ENCODE measurements at regions not wholly inside any gene's neighbourhood (a gene's known extent, or its start where the extent isn't known, plus 50 kb on each side); places are given as distances from the start of the nearest gene placed in this dataset.
A peak's percentile ranks its signal among the peaks of the same experiment; 100 is the strongest.
"Not testable (repeated sequence)": the region's sequence is repeated elsewhere in the genome, so short reads cannot be mapped to it uniquely, and the experiment has no call there.

GRCh38 chr3:62926494-62926893 is 51.3 kb upstream of the CADPS start:
- no peak for DNase-seq (ENCODE audit: low read depth in 4 of 4, low spot score in 2 of 4)

GRCh38 chr3:62928256-62928655 is 53.0 kb upstream of the CADPS start:
- DNase-seq (ENCODE audit: low read depth in 4 of 4, low spot score in 2 of 4): no peak

DNA sequence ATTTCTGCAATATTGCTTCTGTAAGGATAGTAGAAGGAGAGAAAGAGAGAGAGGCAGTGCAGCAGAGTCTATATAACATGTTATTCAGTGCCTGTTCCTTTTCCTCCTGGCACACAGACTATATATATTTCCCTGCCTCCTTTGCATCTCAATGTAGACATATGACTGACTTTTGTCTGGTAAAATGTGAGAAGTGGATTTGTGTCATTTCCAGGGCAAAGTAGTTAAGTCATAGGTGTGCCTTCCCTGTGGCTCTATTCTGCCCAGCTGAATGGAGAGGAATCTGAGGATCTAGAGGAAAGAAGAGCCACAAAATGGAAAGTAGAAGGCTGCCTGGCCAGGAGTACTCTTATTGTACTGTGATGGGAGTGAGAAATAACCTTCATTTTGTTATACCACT is 54.6 kb upstream of the CADPS start:
- DNase-seq (ENCODE audit: low read depth in 4 of 4, low spot score in 2 of 4): no peak

DNA sequence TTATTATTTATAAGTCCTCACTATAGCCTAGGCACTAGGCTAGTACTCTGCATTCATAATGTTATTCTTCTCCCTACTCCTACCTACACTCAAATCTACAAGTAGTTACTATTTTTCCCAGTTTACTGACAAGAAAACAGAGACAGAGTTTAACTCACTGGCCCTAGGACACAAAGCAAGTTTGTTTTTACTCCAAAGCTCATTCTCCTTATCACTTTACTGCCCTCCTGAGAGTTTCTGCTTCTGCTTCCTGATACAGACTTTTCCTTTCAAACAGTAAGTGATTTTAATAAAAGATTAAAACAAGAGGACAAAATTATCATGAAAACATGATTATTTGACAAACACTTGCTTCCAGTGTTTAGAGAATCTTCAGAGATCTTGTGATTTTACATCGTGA is 60.6 kb upstream of the CADPS start:
- no peak for DNase-seq (ENCODE audit: low read depth in 4 of 4, low spot score in 2 of 4)

- DNase-seq (ENCODE audit: low read depth in 4 of 4, low spot score in 2 of 4): no peak
These were observed 61.5 kb upstream of the CADPS start for GRCh38 chr3:62936626-62937254.

GRCh38 chr3:62938583-62938982 is 63.4 kb upstream of the CADPS start:
- DNase-seq (ENCODE audit: low read depth in 4 of 4, low spot score in 2 of 4): no peak

DNA sequence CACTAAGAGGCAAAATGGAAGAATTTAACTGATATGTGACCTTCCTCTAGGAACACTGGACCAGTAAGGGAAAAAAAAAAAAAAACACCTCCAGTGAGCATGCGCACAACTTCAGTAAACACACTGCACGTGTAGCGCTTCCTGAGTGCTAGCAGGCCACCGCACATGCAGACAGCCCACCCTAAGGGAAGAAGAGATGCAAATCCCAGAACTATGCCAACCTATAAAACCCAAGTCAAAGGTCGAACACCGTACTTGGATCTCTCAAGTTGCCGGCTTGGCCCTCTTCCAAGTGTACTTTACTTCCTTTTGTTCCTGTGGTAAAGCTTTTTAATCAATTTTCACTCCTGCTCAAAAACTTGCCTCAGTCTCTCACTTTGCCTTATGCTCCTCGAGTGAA is 64.5 kb upstream of the CADPS start:
- no peak for DNase-seq (ENCODE audit: low read depth in 4 of 4, low spot score in 2 of 4)

DNA sequence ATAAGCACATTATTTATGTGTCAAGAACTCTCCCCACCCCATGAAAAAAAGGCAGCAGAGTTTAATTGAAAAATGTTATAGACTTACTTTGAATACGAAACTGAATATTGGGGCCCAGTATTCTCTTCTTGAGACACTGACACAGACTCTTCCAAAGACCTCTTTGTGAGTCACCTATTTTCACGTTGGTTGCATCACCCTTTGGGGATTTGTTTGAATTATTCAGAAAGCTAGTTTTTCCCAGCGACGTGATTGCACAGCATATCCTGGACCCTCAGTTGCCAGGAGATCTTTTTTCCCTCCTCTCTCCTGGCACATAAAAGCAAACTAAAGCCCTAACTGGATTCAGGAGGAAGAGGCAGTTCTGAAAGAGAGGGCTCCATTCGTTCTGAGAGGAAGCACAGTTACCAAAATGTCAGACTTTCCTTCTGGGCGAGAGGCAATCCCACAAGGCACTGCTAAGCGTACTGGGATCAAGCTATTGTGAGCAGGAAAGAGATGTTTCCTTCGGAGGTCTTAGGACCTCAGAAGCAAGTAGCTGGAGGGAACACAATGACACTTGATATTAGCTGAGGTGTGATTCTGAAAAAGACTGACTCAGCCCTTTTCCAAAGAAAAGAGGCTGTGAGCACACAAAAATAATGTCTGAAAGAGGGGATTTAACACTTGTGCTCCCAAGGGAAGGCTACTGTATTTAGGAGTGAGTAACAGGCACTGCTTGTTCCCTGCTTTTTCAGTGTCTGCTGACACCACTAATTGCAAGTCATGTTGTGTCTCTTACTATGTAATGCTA is 65.8 kb upstream of the CADPS start:
- DNase-seq (ENCODE audit: low read depth in 4 of 4, low spot score in 2 of 4): no peak

DNA sequence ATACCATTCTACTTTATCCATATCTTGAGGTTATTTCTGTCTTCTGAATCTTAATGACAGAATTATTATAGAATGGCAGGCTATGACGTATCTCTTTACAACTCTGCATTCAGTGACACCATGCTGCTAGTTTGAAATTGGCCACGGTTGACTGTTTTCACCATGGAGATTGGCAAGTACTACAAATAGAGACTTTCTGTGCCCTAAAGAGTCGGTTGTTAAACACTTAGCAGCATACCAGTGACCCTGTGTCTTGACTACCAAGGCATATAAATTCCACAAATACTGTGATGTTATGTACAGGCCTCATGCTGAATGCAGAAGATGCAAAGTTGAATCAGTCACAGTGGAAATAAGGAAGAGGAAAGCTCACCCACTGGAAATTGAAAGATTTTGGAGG is 67.0 kb upstream of the CADPS start:
- no peak for DNase-seq (ENCODE audit: low read depth in 4 of 4, low spot score in 2 of 4)

- no peak for DNase-seq (ENCODE audit: low read depth in 4 of 4, low spot score in 2 of 4)
These were observed 67.5 kb upstream of the CADPS start for GRCh38 chr3:62942764-62943163.

DNA sequence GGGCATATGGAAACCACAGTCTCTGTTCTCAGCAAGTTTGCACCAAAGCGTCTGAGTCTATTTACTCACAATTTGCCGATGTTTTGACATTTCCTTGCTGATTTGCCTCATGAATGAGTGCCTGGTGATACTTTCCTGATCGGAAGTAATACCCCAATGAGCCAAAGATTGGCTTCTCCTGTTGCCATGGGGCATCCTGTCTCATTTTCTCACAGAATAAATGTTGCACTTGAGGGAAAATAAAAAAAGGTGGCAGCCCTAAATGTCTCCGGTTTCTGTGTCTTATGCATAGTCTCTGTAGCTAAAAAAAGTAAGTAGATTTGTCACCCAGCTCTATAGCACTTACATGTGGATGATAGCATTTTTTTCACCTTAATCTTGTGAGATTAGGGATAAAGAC is 73.7 kb upstream of the CADPS start:
- DNase-seq (ENCODE audit: low read depth in 4 of 4, low spot score in 2 of 4): no peak

GRCh38 chr3:62950210-62950609 is 75.0 kb upstream of the CADPS start:
- no peak for DNase-seq (ENCODE audit: low read depth in 4 of 4, low spot score in 2 of 4)

- DNase-seq (ENCODE audit: low read depth in 4 of 4, low spot score in 2 of 4): no peak
These were observed 75.9 kb upstream of the CADPS start for GRCh38 chr3:62951037-62951613.

DNA sequence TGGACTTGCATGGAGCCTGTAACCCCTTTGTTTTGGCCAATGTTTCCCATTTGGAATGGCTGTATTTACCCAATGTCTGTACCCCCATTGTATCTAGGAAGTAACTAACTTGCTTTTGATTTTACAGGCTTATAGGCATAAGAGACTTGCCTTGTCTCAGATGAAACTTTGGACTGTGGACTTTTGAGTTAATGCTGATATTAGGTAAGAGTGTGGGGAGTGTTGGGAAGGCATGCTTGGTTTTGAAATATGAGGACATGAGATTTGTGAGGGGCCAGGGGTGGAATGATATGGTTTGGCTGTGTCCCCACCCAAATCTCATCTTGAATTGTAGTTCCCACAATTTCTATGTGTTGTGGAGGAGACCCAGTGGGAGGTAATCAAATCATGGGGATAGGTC is 76.7 kb upstream of the CADPS start:
- DNase-seq (ENCODE audit: low read depth in 4 of 4, low spot score in 2 of 4): not testable (repeated sequence)

DNA sequence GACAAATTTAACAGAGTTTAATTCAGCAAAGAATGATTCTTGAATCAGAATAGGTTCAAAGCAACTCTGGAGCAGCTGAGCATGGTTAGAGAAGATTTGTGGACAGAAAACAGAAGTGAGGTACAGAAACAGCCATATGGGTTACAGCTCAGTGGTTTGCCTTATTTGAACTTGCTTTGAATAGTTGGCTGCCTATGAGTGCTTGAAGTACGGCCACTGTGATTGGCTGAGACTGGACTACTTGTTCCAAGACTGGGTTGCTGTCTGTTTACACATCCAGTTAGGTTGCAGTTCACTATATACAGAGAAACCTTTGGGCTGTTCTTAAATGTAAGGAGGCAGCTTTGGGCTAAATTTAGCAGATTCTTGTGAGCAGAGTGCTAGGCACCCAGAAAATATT is 79.4 kb upstream of the CADPS start:
- no peak for DNase-seq (ENCODE audit: low read depth in 4 of 4, low spot score in 2 of 4)

GRCh38 chr3:62955126-62955525 is 79.9 kb upstream of the CADPS start:
- DNase-seq (ENCODE audit: low read depth in 4 of 4, low spot score in 2 of 4): no peak

GRCh38 chr3:62956411-62956810 is 81.2 kb upstream of the CADPS start:
- no peak for DNase-seq (ENCODE audit: low read depth in 4 of 4, low spot score in 2 of 4)

GRCh38 chr3:62961874-62962556 is 86.8 kb upstream of the CADPS start:
- no peak for DNase-seq (ENCODE audit: low read depth in 4 of 4, low spot score in 2 of 4)

GRCh38 chr3:62962714-62963113 is 87.5 kb upstream of the CADPS start:
- DNase-seq (ENCODE audit: low read depth in 4 of 4, low spot score in 2 of 4): no peak

DNA sequence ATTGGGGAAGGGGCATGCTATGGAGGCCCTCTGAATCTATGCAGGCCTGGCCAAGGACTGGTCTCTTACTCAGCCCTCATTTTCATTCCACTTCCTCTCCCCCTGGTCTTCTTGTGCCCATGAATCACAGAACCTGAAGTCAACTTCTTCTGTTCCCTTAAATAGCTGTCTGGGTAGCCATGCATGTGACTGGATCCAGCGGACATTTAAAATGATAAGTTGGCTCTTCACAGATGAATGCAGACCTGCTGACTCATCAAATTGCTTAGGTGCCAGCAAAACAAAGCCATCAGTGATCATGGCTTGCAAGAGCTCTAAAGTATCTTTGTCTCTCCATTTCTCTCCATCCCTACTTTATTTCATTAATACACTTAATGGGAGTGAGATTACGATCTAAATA is 90.1 kb upstream of the CADPS start:
- peak in 2 of 4 donors; percentile 6 to 20 for DNase-seq (ENCODE audit: low read depth in 4 of 4, low spot score in 2 of 4)

GRCh38 chr3:62968128-62968527 is 92.9 kb upstream of the CADPS start:
- no peak for DNase-seq (ENCODE audit: low read depth in 4 of 4, low spot score in 2 of 4)

- DNase-seq (ENCODE audit: low read depth in 4 of 4, low spot score in 2 of 4): no peak
These were observed 95.4 kb upstream of the CADPS start for GRCh38 chr3:62970648-62971047.

All from left renal cortex interstitium (tissue), 4 donors.